ENCODE measurements at regions not wholly inside any gene's neighbourhood (a gene's known extent, or its start where the extent isn't known, plus 50 kb on each side); places are given as distances from the start of the nearest gene placed in this dataset.

DNA sequence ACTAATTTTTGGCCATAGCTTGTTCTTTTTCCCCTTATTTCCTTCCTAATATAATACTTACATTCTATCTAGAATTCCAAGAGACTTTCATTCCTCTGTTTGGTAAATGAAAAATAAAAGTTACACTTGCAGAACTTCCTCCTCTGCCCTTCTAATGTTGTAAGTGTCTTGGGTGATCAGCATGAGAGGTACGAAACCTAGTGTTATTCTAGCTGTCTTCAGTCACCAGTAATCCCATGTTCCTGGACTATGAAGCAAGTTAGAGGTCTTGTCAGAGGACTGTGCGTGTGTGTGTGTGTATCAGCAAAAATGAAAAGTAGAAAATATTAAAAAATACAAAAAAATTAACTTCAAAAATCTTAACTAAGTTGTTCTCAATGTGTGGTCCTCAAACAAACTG is 307.0 kb downstream of the SPRY2 start:
- Histone ChIP-seq H3K36me3 (ENCODE audit: control insufficient read depth in 2 of 2, insufficient read depth in 2 of 2, low read length in 1 of 2) (no peaks in the 10 kb centered on the region), H3K4me1 (ENCODE audit: control insufficient read depth in 2 of 2, insufficient read depth in 2 of 2, low read length in 2 of 2) (no peaks in the 10 kb centered on the region), H3K9me3 (ENCODE audit: control insufficient read depth in 2 of 2, insufficient read depth in 1 of 2, low read length in 1 of 2) (no peaks in the 10 kb centered on the region), H3K27me3 (ENCODE audit: control insufficient read depth in 2 of 2, insufficient read depth in 1 of 2, low read length in 1 of 2) (no peaks in the 10 kb centered on the region), H3K4me3 (ENCODE audit: low read length in 2 of 2) (no peak overlapping the region), H3K27ac (ENCODE audit: low read depth in 1 of 2, low read length in 1 of 2) (no peak overlapping the region)
- 96% methylated on average over 2 of the region's 2 CpGs for WGBS
- DNase-seq (ENCODE audit: low read depth in 6 of 9, low spot score in 9 of 9), result no peak

- Histone ChIP-seq H3K27me3 (ENCODE audit: control insufficient read depth in 2 of 2, insufficient read depth in 1 of 2, low read length in 1 of 2) (no peaks in the 10 kb centered on the region), H3K27ac (ENCODE audit: low read depth in 1 of 2, low read length in 1 of 2) (no peak overlapping the region), H3K9me3 (ENCODE audit: control insufficient read depth in 2 of 2, insufficient read depth in 1 of 2, low read length in 1 of 2) (no peaks in the 10 kb centered on the region), H3K4me3 (ENCODE audit: low read length in 2 of 2) (no peak overlapping the region), H3K36me3 (ENCODE audit: control insufficient read depth in 2 of 2, insufficient read depth in 2 of 2, low read length in 1 of 2) (no peaks in the 10 kb centered on the region), H3K4me1 (ENCODE audit: control insufficient read depth in 2 of 2, insufficient read depth in 2 of 2, low read length in 2 of 2) (no peaks in the 10 kb centered on the region)
- DNase-seq (ENCODE audit: low read depth in 6 of 9, low spot score in 9 of 9), result no peak
- WGBS, result 92% methylated on average over 1 of the region's 1 CpG
Observed at GRCh38 chr13:80033286-80033685, 307.6 kb downstream of the SPRY2 start.

DNA sequence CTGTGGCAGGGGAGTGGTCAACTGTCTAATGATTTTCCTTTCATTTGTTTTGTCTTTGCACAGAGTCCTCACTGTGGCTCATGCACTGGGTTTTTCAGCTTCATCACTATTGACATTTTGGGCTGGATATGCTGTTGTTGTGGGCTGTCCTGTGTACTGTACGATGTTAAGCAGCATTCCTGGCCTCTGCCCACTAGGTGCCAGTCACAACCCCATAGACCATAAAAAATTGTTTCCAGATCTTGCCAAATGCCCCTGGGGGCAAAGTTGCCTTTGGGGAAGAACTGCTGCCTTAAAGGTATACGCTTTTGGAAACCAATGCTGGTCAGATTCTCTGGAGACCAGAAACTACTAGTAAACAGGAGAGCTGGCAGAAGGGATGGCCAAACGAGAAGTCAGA is 310.4 kb downstream of the SPRY2 start:
- Histone ChIP-seq H3K27me3 (ENCODE audit: control insufficient read depth in 2 of 2, insufficient read depth in 1 of 2, low read length in 1 of 2) (no peaks in the 10 kb centered on the region), H3K36me3 (ENCODE audit: control insufficient read depth in 2 of 2, insufficient read depth in 2 of 2, low read length in 1 of 2) (no peaks in the 10 kb centered on the region), H3K27ac (ENCODE audit: low read depth in 1 of 2, low read length in 1 of 2) (no peak overlapping the region), H3K4me3 (ENCODE audit: low read length in 2 of 2) (no peak overlapping the region), H3K9me3 (ENCODE audit: control insufficient read depth in 2 of 2, insufficient read depth in 1 of 2, low read length in 1 of 2) (no peaks in the 10 kb centered on the region), H3K4me1 (ENCODE audit: control insufficient read depth in 2 of 2, insufficient read depth in 2 of 2, low read length in 2 of 2) (no peaks in the 10 kb centered on the region)
- 75% methylated on average over 3 of the region's 3 CpGs for WGBS
- no peak for DNase-seq (ENCODE audit: low read depth in 6 of 9, low spot score in 9 of 9)

DNA sequence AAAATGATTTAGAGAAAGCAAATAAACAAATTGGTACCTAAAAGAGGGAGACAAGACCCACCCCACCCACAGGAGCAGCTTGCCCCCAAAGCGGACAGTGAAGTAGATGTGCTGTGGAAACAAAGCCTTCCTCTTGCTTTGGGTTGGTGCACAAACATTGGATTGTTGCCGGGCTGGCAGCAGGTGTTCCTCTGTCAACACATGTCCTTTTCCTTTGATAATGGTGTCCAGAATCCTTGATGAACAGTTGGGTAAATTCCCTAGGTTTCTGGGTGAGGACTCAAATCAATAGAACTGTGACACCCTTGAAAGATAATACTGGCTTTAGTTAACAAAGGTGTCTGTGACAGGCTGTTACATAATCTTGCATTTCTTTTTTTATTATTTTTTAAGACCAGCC is 311.8 kb downstream of the SPRY2 start:
- H3K9me3 ChIP-seq (ENCODE audit: control insufficient read depth in 2 of 2, insufficient read depth in 1 of 2, low read length in 1 of 2), result no peaks in the 10 kb centered on the region
- no peak for DNase-seq (ENCODE audit: low read depth in 6 of 9, low spot score in 9 of 9)
- H3K27ac ChIP-seq (ENCODE audit: low read depth in 1 of 2, low read length in 1 of 2), result no peak overlapping the region
- no peaks in the 10 kb centered on the region for H3K4me1 ChIP-seq (ENCODE audit: control insufficient read depth in 2 of 2, insufficient read depth in 2 of 2, low read length in 2 of 2)
- H3K4me3 ChIP-seq (ENCODE audit: low read length in 2 of 2), result no peak overlapping the region
- no peaks in the 10 kb centered on the region for H3K27me3 ChIP-seq (ENCODE audit: control insufficient read depth in 2 of 2, insufficient read depth in 1 of 2, low read length in 1 of 2)
- no peaks in the 10 kb centered on the region for H3K36me3 ChIP-seq (ENCODE audit: control insufficient read depth in 2 of 2, insufficient read depth in 2 of 2, low read length in 1 of 2)
- 93% methylated on average over 2 of the region's 2 CpGs for WGBS

DNA sequence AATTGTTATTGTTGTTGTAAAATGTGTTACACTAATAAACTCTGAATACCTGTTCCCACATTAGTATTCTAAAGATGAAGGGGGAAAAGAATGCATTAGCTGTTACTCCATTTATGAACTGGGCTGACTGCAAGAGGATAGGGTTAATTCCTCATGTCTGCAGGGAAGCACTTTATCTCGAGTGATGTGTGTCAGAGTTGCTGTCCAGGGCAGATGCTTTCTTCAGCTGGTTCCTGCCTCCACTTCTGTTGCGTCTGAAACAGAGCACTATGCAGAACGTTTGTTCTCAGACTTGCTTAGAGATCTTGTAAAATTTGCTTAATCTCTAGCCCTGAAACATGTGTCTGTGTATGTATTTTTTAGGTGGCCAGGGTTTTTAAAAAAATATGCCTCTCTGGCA is 318.8 kb downstream of the SPRY2 start:
- no peak overlapping the region for H3K4me3 ChIP-seq (ENCODE audit: low read length in 2 of 2)
- no peak overlapping the region for H3K27ac ChIP-seq (ENCODE audit: low read depth in 1 of 2, low read length in 1 of 2)
- no peaks in the 10 kb centered on the region for H3K27me3 ChIP-seq (ENCODE audit: control insufficient read depth in 2 of 2, insufficient read depth in 1 of 2, low read length in 1 of 2)
- no peak for DNase-seq (ENCODE audit: low read depth in 6 of 9, low spot score in 9 of 9)
- H3K4me1 ChIP-seq (ENCODE audit: control insufficient read depth in 2 of 2, insufficient read depth in 2 of 2, low read length in 2 of 2), result no peaks in the 10 kb centered on the region
- no peaks in the 10 kb centered on the region for H3K36me3 ChIP-seq (ENCODE audit: control insufficient read depth in 2 of 2, insufficient read depth in 2 of 2, low read length in 1 of 2)
- H3K9me3 ChIP-seq (ENCODE audit: control insufficient read depth in 2 of 2, insufficient read depth in 1 of 2, low read length in 1 of 2), result no peaks in the 10 kb centered on the region
- 74% methylated on average over 3 of the region's 3 CpGs for WGBS

DNA sequence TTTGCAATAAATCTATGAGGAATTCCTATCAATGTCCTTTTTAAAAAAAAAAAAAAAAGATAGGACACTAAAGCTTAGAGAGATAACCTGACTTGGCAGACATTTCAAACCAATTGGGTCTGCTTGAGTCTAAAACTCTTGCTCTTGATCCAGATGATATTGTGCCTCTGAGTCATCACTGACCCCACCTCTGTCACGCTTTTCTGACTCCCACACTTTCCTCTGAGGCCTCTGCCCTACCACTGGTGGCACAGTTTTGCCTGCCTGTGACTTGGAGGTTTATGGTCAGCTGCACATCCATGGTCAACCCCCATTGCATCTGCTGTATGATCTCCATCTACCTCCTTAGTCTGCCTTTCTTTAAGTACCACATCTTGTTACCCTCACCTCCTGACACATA is 328.7 kb downstream of the SPRY2 start:
- Histone ChIP-seq H3K4me3 (ENCODE audit: low read length in 2 of 2) (no peak overlapping the region), H3K4me1 (ENCODE audit: control insufficient read depth in 2 of 2, insufficient read depth in 2 of 2, low read length in 2 of 2) (no peaks in the 10 kb centered on the region), H3K9me3 (ENCODE audit: control insufficient read depth in 2 of 2, insufficient read depth in 1 of 2, low read length in 1 of 2) (no peaks in the 10 kb centered on the region), H3K27me3 (ENCODE audit: control insufficient read depth in 2 of 2, insufficient read depth in 1 of 2, low read length in 1 of 2) (no peaks in the 10 kb centered on the region), H3K27ac (ENCODE audit: low read depth in 1 of 2, low read length in 1 of 2) (no peak overlapping the region), H3K36me3 (ENCODE audit: control insufficient read depth in 2 of 2, insufficient read depth in 2 of 2, low read length in 1 of 2) (no peaks in the 10 kb centered on the region)
- 88% methylated on average over 1 of the region's 1 CpG for WGBS
- no peak for DNase-seq (ENCODE audit: low read depth in 6 of 9, low spot score in 9 of 9)

DNA sequence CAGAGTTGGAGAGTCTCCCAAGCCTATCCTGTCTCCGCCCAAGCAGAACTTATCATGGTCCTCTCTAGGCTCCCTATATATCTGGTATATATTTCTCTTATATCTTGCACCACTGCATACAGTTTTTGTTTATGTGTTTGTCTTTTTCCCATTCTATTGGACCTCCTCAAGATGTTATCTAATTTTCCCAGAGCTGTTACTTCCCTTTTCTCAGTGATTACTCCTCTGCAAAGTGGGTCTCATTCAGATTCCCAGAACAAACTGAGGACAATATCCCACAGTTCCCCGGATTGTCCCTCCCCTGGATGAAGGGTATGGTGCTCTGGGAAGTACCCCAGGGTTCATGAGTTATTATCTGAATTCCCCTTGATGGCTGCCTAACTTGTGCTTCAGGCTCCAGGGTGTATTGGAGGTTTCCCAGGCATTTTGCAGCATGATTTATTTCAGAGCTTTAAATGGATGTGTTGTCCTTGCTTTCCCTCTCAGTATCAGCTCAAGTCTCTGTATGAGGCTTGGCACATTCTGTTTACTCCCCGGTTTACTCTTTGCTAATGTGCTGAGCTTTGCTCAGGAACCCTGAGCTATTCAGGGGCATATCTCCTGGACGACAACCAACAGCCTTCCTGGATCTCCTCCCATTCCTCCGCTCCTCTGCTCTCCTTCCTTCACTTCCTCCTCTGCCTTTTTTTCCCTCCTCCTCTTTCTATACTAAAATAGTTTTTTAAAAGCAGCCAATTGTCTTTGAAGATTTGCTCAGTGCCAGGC is 329.3 kb downstream of the SPRY2 start:
- Histone ChIP-seq H3K27me3 (ENCODE audit: control insufficient read depth in 2 of 2, insufficient read depth in 1 of 2, low read length in 1 of 2) (no peaks in the 10 kb centered on the region), H3K27ac (ENCODE audit: low read depth in 1 of 2, low read length in 1 of 2) (no peak overlapping the region), H3K4me1 (ENCODE audit: control insufficient read depth in 2 of 2, insufficient read depth in 2 of 2, low read length in 2 of 2) (no peaks in the 10 kb centered on the region), H3K36me3 (ENCODE audit: control insufficient read depth in 2 of 2, insufficient read depth in 2 of 2, low read length in 1 of 2) (no peaks in the 10 kb centered on the region), H3K9me3 (ENCODE audit: control insufficient read depth in 2 of 2, insufficient read depth in 1 of 2, low read length in 1 of 2) (no peaks in the 10 kb centered on the region), H3K4me3 (ENCODE audit: low read length in 2 of 2) (no peak overlapping the region)
- WGBS, result 93% methylated on average over 5 of the region's 5 CpGs
- DNase-seq (ENCODE audit: low read depth in 6 of 9, low spot score in 9 of 9), result no peak

DNA sequence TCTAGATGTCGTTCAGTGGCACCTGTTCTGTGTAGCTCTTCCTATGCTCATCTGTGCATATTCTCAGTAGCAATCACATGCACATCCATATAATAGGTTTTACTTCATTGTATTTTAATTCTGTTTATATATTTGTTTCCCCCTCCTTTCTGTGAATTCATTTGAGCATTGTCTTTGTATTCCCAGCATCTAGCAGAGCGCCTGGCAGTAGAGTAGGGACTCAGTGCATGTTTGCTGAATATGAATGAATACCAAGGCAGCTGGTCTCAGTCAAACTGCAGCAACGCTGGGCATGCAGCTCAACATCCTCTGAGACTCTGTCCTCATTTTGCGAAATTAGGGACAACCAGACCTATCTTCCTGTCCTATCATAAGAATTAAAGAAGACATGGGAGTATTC is 330.1 kb downstream of the SPRY2 start:
- no peak for DNase-seq (ENCODE audit: low read depth in 6 of 9, low spot score in 9 of 9)
- Histone ChIP-seq H3K4me1 (ENCODE audit: control insufficient read depth in 2 of 2, insufficient read depth in 2 of 2, low read length in 2 of 2) (no peaks in the 10 kb centered on the region), H3K9me3 (ENCODE audit: control insufficient read depth in 2 of 2, insufficient read depth in 1 of 2, low read length in 1 of 2) (no peaks in the 10 kb centered on the region), H3K27ac (ENCODE audit: low read depth in 1 of 2, low read length in 1 of 2) (no peak overlapping the region), H3K36me3 (ENCODE audit: control insufficient read depth in 2 of 2, insufficient read depth in 2 of 2, low read length in 1 of 2) (no peaks in the 10 kb centered on the region), H3K4me3 (ENCODE audit: low read length in 2 of 2) (no peak overlapping the region), H3K27me3 (ENCODE audit: control insufficient read depth in 2 of 2, insufficient read depth in 1 of 2, low read length in 1 of 2) (no peaks in the 10 kb centered on the region)
- 97% methylated on average over 4 of the region's 4 CpGs for WGBS

- WGBS, result 96% methylated on average over 6 of the region's 6 CpGs
- no peaks in the 10 kb centered on the region for H3K27me3 ChIP-seq (ENCODE audit: control insufficient read depth in 2 of 2, insufficient read depth in 1 of 2, low read length in 1 of 2)
- no peak overlapping the region for H3K27ac ChIP-seq (ENCODE audit: low read depth in 1 of 2, low read length in 1 of 2)
- no peak overlapping the region for H3K4me3 ChIP-seq (ENCODE audit: low read length in 2 of 2)
- no peaks in the 10 kb centered on the region for H3K9me3 ChIP-seq (ENCODE audit: control insufficient read depth in 2 of 2, insufficient read depth in 1 of 2, low read length in 1 of 2)
- no peak for DNase-seq (ENCODE audit: low read depth in 6 of 9, low spot score in 9 of 9)
- no peaks in the 10 kb centered on the region for H3K36me3 ChIP-seq (ENCODE audit: control insufficient read depth in 2 of 2, insufficient read depth in 2 of 2, low read length in 1 of 2)
- H3K4me1 ChIP-seq (ENCODE audit: control insufficient read depth in 2 of 2, insufficient read depth in 2 of 2, low read length in 2 of 2), result no peaks in the 10 kb centered on the region
Observed at GRCh38 chr13:80010286-80010831, 330.6 kb downstream of the SPRY2 start.

Data from thymus (tissue), 11 donors.